Right forelimb (tissue), 1 donor: ENCODE measurements at regions not wholly inside any gene's neighbourhood (a gene's known extent, or its start where the extent isn't known, plus 50 kb on each side); places are given as distances from the start of the nearest gene placed in this dataset.
"Not testable (repeated sequence)": the region's sequence is repeated elsewhere in the genome, so short reads cannot be mapped to it uniquely, and the experiment has no call there.

Experiments
- DNase-seq: peaks from one replicate; pipeline ENCODE4 v3.0.0-alpha.2; 2018

DNA sequence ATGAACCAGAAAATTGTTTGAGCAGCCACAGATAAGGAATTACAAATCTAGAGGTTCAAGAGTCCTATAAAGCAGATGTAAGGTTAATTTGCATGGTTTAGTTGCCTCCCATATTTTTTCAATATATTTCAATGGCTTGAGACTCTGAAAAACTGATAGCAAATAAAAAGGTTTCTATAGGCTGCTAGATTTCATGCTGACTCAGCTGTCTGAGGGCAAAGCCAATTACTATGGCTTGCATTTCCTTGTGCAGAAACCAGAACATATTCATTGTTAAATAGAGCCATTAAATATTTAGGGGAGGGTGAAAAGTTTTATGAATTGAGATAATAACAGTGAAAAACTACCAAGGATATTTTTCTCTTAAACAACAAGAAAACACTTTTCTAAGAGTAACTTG is 278.1 kb upstream of the CADM2 start:
- DNase-seq: no peak

DNA sequence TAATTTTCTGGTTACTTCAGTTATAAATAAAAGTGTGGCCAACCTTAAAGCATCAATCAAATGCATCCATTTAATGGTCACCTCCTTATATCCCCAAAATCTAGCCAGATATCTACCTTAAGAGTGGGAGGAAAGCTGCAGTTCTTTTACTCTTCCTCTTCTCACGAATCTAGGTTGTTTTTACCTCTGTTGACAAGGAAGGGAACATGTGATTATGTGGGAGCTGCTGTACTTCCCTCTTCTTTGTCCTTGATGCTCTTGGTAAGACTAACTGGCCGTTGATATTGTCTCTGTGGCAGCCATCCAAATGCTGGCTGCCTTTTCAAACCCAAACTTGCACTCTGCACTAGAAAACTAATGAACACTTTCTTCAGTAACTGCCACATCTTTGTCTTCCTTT is 275.3 kb upstream of the CADM2 start:
- no peak for DNase-seq

- no peak for DNase-seq
Observed at GRCh38 chr3:84685467-84685866, 273.3 kb upstream of the CADM2 start.

- no peak for DNase-seq
Observed at GRCh38 chr3:84692261-84692660, 266.5 kb upstream of the CADM2 start.

- not testable (repeated sequence) for DNase-seq
Observed at GRCh38 chr3:84710288-84710687, 248.5 kb upstream of the CADM2 start.

- no peak for DNase-seq
Observed at GRCh38 chr3:84717894-84718293, 240.9 kb upstream of the CADM2 start.

DNA sequence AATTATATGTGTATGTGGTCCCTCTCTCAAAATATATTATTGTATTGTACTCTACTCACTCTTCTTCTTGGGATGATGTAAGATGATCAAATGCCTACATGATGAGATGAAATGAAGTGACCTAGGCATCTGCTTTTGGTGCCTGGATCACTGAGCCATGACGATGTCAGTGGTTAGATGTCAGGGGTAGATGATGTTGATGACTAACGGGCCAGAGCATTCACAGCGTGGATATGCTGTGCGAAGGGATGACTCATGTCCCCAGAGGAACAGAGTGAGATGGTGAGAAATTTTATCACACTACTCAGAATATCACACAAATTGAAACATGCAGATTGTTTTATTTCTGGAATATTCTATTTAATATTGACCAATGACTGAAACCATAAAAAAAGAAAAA is 233.9 kb upstream of the CADM2 start:
- DNase-seq: no peak

GRCh38 chr3:84727616-84728015 is 231.2 kb upstream of the CADM2 start:
- no peak for DNase-seq

- DNase-seq: not testable (repeated sequence)
Observed at GRCh38 chr3:84734731-84735130, 224.1 kb upstream of the CADM2 start.

DNA sequence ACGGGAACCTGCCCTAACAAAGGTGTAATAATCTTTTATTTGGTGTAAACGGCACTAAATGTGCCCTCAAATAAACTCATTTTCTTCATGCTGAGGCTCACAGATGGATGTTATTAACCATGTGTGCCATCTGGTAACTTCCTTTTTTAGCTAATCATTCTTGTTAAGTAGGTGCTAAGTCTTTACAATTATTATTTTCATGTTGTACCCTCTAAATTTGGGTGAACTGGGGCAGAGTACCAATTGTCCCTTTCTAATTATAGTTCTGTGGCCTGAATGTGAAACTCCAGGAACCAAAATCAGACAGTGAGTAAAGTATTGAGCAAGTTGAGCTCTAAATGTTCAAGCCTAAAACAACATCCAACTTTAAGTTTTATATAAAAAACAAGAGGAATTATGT is 220.7 kb upstream of the CADM2 start:
- DNase-seq: no peak

DNA sequence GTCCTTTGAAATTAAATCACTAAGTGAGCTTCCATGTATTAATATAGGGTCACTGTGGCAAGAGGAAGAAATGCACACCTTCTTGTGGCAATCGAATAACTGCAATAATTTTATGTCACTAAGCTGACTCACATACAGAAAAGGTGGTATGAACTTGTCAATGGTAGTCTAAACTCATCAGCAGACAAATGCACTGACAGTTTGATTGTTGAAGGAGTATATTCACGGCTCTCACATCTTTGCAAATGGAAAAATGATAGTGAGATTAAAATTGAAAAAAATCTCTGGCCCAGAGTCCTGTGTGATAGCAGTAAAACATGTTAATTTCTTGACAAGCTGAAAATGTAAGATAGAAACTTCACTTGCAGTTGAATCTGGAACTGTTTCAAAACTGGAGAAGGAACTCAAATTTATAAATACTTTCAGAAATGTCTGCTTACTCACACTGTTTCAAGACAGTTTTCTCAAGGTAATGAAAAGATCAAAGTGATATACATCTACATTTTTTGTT is 215.8 kb upstream of the CADM2 start:
- no peak for DNase-seq

DNA sequence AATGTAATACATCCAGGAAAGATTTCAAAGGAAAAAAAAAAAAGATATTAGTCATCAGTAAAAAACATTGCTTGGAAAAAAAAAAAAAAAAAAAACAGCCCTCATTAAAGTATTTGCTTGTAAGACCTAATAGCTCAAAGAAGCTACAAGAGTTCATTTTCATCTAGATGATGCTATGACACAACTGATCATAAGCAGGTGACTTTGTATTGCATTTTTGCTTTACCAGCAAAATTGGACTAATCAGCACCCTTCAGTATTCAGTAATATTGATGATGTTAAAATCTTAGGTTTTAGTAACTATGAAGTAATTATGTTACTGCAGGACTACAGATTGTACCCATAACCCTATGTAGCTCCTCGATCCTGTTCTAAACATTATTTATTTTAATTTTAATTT is 214.7 kb upstream of the CADM2 start:
- no peak for DNase-seq

- DNase-seq: no peak
Observed at GRCh38 chr3:84755860-84756259, 202.9 kb upstream of the CADM2 start.

- no peak for DNase-seq
Observed at GRCh38 chr3:84759361-84759760, 199.4 kb upstream of the CADM2 start.

- no peak for DNase-seq
Observed at GRCh38 chr3:84772841-84773240, 185.9 kb upstream of the CADM2 start.

GRCh38 chr3:84783281-84783680 is 175.5 kb upstream of the CADM2 start:
- DNase-seq: no peak

- DNase-seq: no peak
Observed at GRCh38 chr3:84789961-84790360, 168.8 kb upstream of the CADM2 start.

DNA sequence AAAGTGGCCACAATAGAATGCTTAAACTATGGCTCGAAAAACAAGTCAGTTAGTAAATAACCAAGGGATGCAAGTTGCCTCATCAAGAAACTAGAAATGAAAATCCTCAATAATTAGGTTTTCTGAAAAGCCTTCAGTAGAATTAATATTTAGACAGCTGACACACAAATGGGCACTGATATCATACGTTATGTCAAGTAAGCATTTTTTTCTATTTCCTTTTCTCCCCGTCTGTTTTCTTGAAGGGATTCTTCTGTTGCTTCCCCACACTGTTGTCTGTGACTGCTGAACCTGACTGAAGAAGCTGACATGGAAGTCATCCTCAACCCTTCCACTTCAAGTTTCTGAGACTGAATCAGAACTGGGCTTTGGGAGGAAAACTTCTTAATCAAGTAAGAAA is 151.8 kb upstream of the CADM2 start:
- DNase-seq: no peak

GRCh38 chr3:84820126-84820525 is 138.7 kb upstream of the CADM2 start:
- no peak for DNase-seq

DNA sequence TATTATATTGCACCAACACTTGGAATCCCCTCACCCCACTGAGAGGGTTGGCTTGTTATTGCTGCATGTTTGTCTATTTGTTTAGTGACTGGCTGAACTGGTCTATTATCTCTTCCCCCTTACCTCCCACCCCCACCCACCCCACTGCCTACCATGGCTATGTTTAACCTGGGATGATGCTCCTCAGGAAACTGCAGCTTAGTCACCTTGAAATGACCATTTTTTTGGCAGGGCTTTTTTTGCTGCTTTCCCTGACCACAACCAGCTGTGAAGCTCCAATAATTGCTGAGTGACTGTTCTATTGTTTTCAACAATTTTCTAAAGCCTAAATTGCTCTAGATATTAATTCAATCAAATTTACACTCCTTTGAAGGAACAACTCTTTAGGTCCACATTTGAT is 137.9 kb upstream of the CADM2 start:
- no peak for DNase-seq

GRCh38 chr3:84825817-84826216 is 133.0 kb upstream of the CADM2 start:
- DNase-seq: no peak

- no peak for DNase-seq
Observed at GRCh38 chr3:84830476-84830875, 128.3 kb upstream of the CADM2 start.

- DNase-seq: no peak
Observed at GRCh38 chr3:84835366-84835765, 123.4 kb upstream of the CADM2 start.

GRCh38 chr3:84836961-84837360 is 121.8 kb upstream of the CADM2 start:
- no peak for DNase-seq

DNA sequence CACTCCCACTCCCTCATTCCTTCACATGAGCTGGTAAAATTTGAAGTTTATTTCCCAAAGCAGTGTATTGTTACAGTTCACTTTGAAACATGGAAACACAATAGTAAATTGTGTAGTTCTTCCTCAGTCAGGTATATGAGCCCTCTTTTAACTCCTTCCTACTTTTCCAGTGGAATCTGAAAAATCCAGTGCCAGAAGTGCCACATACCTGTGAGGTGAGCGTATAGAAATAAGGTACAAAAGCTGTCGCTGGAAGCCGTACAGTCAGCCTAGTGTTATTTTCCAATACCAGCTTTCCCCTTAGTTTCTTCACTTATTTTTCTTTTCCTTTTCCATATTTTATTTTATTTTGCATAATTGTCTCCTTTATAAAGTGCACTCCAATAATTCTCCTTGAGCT is 81.7 kb upstream of the CADM2 start:
- DNase-seq: no peak

GRCh38 chr3:84881288-84881687 is 77.5 kb upstream of the CADM2 start:
- DNase-seq: no peak
